ENCODE measurements at regions not wholly inside any gene's neighbourhood (a gene's known extent, or its start where the extent isn't known, plus 50 kb on each side); places are given as distances from the start of the nearest gene placed in this dataset.
A peak's percentile ranks its signal among the peaks of the same experiment; 100 is the strongest.

DNA sequence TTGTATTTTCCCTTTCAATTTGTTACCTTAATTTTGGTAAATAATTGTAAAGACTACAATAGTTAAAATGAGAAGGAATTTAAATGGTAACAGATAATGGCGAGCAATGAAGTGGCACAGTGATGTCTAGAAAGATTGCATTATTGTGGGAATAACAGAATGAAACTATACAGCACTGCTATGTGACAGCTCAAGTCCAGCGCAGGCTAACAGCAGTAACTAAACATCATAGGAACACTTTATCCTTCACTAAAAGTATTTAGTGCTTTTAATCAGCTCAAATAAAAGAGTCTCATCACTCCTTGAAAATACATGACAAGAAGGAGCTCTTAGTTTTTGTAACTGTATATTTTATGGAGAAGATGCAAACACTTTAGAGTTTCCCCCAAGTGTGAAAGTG is 190.8 kb downstream of the TENT5A start:
- no peak overlapping the region for H3K4me3 ChIP-seq (ENCODE audit: control insufficient read depth, low read depth, low read length)
- TF ChIP-seq CTCF (conservative IDR thresholded peaks at IDR 0.05; ENCODE audit: control insufficient read depth, insufficient read depth, low read depth, low read length): no peak
- DNase-seq (ENCODE audit: low read depth): no peak

DNA sequence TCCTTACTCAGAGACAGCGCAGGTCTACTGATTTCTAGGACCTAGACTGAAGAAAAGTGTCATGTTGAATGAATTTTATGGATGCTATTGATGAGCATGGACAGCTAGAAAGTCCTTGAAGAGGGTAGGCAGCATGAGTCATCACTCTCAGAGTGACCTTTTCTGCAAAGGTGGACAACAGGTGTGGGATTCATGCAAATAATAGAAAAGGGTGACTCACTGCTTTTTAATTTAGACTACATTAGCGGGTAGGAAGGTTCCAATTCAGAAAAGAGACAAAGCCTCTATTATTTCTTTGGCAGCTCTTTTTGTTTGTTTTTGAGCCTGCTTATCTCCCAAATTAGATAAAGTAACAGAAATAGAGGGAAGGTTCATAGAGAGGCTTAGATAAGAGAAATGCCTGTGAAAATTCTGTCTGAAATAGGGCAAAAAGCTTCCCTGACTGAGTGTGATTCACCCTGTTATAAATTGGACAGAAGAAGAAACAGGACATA is 191.4 kb downstream of the TENT5A start:
- H3K4me3 ChIP-seq (ENCODE audit: control insufficient read depth, low read depth, low read length): no peak overlapping the region
- no peak for TF ChIP-seq CTCF (conservative IDR thresholded peaks at IDR 0.05; ENCODE audit: control insufficient read depth, insufficient read depth, low read depth, low read length)
- DNase-seq (ENCODE audit: low read depth): no peak

GRCh38 chr6:81557811-81558210 is 194.7 kb downstream of the TENT5A start:
- TF ChIP-seq CTCF (conservative IDR thresholded peaks at IDR 0.05; ENCODE audit: control insufficient read depth, insufficient read depth, low read depth, low read length): no peak
- H3K4me3 ChIP-seq (ENCODE audit: control insufficient read depth, low read depth, low read length): no peak overlapping the region
- DNase-seq (ENCODE audit: low read depth): no peak

DNA sequence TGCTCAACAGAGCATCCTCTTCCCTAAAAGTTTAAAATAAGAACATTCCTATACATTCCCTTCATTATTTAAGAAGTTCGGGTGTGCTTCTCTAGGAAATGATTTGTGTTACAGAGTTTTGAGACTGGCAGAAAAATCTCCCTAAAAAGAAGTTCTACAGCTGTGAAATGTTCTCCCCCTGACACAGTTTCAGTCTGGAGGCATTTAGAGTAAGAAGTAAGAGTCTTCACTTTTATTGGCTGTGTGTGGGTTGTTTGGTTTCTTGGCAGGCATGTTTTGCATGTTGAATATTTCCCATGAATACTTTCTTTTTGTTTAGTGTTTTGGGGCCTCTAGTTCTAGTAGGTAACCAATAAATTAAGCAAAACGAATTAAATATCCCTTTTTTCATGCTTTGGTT is 195.9 kb downstream of the TENT5A start:
- no peak for TF ChIP-seq CTCF (conservative IDR thresholded peaks at IDR 0.05; ENCODE audit: control insufficient read depth, insufficient read depth, low read depth, low read length)
- no peak for DNase-seq (ENCODE audit: low read depth)
- H3K4me3 ChIP-seq (ENCODE audit: control insufficient read depth, low read depth, low read length): no peak overlapping the region

DNA sequence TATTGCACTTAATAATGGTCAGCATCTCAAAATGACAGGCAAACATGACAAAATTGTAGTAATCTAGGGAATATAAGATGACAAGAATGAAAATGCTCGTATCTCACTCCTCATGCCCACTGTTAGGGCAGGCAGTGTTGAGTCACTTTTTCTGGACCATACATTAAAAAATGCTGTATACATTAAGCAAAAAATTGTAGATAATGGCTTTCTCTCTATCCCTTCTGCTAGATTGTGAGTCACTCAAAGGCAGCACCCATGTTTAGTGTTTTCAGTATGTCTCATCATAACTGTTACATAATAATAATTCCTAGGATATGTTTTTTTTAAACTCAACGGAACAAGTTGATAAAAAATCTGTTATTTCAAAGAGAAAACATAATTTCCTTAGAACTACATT is 199.3 kb downstream of the TENT5A start:
- TF ChIP-seq CTCF (conservative IDR thresholded peaks at IDR 0.05; ENCODE audit: control insufficient read depth, insufficient read depth, low read depth, low read length): no peak
- peak; percentile 18 for DNase-seq (ENCODE audit: low read depth)

DNA sequence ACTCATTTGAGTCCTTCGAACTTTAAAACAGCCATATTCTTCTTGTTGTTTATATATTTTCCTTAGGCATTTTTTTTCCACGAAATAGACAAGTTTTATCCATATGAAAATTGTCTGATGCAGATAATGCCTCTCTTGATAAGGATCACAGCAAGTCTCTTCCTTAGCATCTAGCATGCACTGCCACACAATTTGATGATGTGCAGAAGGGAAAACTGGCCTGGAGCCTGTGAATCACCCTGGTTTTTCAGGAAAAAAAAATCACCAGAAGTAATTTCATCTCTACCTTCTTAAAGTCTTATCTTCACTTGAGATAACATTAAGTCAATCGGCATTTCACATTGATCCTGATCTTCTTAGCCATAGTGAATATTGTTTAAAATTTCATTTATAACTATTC is 199.8 kb downstream of the TENT5A start:
- TF ChIP-seq CTCF (conservative IDR thresholded peaks at IDR 0.05; ENCODE audit: control insufficient read depth, insufficient read depth, low read depth, low read length): no peak
- no peak overlapping the region for H3K4me3 ChIP-seq (ENCODE audit: control insufficient read depth, low read depth, low read length)
- no peak for DNase-seq (ENCODE audit: low read depth)

More for the DNA sequence above, 199.3 kb downstream of the TENT5A start:
- no peak overlapping the region for H3K4me3 ChIP-seq (ENCODE audit: control insufficient read depth, low read depth, low read length)

- no peak for DNase-seq (ENCODE audit: low read depth)
- TF ChIP-seq CTCF (conservative IDR thresholded peaks at IDR 0.05; ENCODE audit: control insufficient read depth, insufficient read depth, low read depth, low read length): no peak
- H3K4me3 ChIP-seq (ENCODE audit: control insufficient read depth, low read depth, low read length): no peak overlapping the region
Measured at GRCh38 chr6:81547149-81547548, 205.3 kb downstream of the TENT5A start.
